Stimulated activated CD8-positive, alpha-beta memory T cell treated with anti-CD3 and anti-CD28 coated beads, Interleukin-15, amount 100 ng/mL, for 24 hours (primary cell): ENCODE measurements at regions not wholly inside any gene's neighbourhood (a gene's known extent, or its start where the extent isn't known, plus 50 kb on each side); places are given as distances from the start of the nearest gene placed in this dataset.

Experiments
- DNase-seq: peaks from one replicate; pipeline ENCODE4 v3.0.0-alpha.2; 2020; ENCODE audit warnings: low read depth

- no peak for DNase-seq
Measured at GRCh38 chr1:166221316-166221715, 54.5 kb upstream of the FAM78B start.

- DNase-seq = no peak
Measured at GRCh38 chr1:166233750-166234366, 67.1 kb upstream of the FAM78B start.

GRCh38 chr1:166235728-166236127 lies 68.9 kb upstream of the FAM78B start:
- DNase-seq = no peak

- DNase-seq = no peak
Measured at GRCh38 chr1:166237675-166238074, 70.9 kb upstream of the FAM78B start.

GRCh38 chr1:166253076-166253779 lies 86.4 kb upstream of the FAM78B start:
- DNase-seq = no peak

- no peak for DNase-seq
Measured at GRCh38 chr1:166258017-166258416, 91.2 kb upstream of the FAM78B start.

- no peak for DNase-seq
Measured at GRCh38 chr1:166261511-166261910, 94.7 kb upstream of the FAM78B start.

GRCh38 chr1:166270476-166271150 lies 103.8 kb upstream of the FAM78B start:
- DNase-seq = no peak

GRCh38 chr1:166271151-166271538 lies 104.3 kb upstream of the FAM78B start:
- no peak for DNase-seq

- DNase-seq = no peak
Measured at GRCh38 chr1:166272155-166272554, 105.4 kb upstream of the FAM78B start.

GRCh38 chr1:166272851-166273250 lies 106.0 kb upstream of the FAM78B start:
- no peak for DNase-seq

GRCh38 chr1:166273618-166274017 lies 106.8 kb upstream of the FAM78B start:
- no peak for DNase-seq

- no peak for DNase-seq
Measured at GRCh38 chr1:166282391-166283137, 115.8 kb upstream of the FAM78B start.

GRCh38 chr1:166283190-166283589 lies 116.4 kb upstream of the FAM78B start:
- DNase-seq = no peak

- DNase-seq = no peak
Measured at GRCh38 chr1:166283600-166283999, 116.8 kb upstream of the FAM78B start.

- DNase-seq = no peak
Measured at GRCh38 chr1:166289309-166290050, 122.7 kb upstream of the FAM78B start.

GRCh38 chr1:166295656-166296055 lies 128.9 kb upstream of the FAM78B start:
- no peak for DNase-seq

GRCh38 chr1:166297993-166298392 lies 131.2 kb upstream of the FAM78B start:
- no peak for DNase-seq

GRCh38 chr1:166300767-166301166 lies 134.0 kb upstream of the FAM78B start:
- DNase-seq = no peak

- no peak for DNase-seq
Measured at GRCh38 chr1:166302989-166303758, 136.4 kb upstream of the FAM78B start.

GRCh38 chr1:166304131-166304530 lies 137.3 kb upstream of the FAM78B start:
- DNase-seq = no peak
